ENCODE measurements at regions not wholly inside any gene's neighbourhood (a gene's known extent, or its start where the extent isn't known, plus 50 kb on each side); places are given as distances from the start of the nearest gene placed in this dataset.
"Not testable (repeated sequence)": the region's sequence is repeated elsewhere in the genome, so short reads cannot be mapped to it uniquely, and the experiment has no call there.

DNA sequence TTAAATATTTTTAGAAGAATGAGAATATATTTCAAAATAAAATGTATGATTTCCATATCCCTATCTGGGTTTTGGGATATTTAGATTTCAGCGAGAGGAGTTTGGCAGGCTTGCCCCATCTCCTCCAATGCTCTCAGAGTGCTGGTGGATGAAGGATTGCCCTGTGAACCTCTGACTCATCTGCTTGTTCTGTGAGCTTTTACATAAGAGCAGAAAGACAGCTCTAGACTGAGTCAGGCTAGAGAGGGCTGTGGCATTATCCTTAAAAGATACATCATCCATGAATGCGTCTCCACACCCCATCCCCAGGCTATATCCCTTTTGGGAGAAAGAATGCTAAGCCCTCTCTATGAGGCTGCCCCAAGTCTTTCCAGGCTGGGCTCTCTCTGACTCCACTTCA lies 190.6 kb downstream of the TUBA3C start:
- no peak for DNase-seq

DNA sequence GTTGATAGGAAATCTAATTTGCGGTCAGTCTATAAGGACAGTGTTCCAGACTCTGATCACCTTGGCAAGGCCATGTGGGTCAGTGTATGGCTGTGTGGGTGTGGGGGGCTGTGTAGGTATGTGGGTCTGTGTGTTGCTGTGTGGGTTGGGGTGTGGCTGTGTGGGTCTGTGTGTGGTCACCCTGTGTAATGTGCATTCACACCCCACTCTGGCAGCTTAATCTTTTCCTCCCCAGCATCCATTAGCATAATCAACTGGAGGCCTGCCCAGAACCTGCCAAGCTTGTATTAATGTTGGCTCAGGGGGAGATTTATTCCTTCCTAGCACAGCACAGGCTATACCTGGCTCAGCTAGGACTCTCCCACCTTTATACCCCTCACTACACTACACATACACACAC lies 203.2 kb downstream of the TUBA3C start:
- no peak for DNase-seq

DNA sequence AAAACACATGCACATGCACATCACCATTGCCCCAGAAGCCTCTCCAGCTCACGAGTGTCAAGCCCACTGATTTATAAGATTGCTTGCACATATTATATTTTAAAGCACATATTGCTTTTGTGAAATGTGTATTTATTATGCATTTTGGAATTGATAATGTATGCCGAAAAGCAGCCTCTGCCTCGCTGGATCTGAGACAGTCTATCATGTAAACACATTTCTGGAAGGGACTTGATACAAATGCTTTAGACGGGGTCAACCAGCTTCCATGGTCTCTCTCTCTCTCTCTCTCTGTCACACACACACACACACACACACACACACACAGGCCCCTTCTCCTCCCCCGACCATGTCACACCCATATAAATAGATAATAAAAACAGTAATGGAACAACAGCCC lies 203.8 kb downstream of the TUBA3C start:
- DNase-seq = no peak

DNA sequence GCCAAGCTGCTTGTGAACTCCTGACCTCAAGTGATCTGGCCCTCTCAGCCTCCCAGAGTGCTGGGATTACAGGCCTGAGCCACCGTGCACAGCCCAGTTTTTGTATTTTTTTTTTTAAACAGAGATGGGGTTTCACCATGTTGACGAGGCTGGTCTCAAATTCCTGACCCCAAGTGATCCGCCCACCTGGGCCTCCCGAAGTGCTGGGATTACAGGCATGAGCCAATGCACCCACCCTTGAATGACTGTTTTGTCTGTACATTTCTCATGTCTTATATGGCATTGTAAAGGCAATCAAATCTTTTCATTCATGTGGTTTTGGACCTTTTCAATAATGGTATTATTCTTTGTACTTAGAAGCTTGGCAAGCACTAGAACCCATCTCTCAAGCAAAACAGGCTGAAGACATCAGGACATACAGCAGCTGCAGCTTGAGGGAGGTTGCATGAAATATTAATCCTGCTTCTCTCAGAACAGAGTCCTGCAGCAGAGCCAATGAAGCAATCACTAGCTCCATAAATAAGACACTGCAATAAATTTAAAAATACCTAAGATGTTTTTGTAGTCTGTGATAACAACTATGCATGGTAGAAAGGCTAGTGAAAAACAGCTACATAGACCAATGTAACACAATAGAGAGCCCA lies 209.9 kb downstream of the TUBA3C start:
- DNase-seq = no peak

DNA sequence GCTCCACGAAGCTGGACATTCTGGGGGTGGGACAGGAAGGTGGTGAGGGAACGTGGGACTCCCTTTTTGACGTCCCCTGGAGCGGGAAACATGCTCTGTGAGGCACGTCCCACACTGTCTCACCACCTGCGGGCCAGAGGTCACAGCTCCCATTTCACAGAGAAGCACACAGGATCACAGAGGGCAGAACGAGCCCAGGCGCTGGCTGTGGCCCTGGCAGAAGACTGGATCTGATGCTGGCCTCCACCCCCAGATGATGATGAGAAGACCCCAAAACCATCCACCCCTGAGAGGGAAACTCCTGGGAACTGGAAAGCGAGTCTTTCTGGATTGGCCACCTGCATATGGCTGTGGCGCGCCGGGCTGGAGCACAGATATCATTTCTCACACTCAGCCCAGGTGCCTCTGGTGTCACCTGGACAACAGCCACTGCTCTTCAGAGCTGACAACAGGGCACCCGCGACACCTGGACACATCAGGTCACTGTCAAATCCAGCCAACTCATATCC lies 216.2 kb downstream of the TUBA3C start:
- DNase-seq = no peak

DNA sequence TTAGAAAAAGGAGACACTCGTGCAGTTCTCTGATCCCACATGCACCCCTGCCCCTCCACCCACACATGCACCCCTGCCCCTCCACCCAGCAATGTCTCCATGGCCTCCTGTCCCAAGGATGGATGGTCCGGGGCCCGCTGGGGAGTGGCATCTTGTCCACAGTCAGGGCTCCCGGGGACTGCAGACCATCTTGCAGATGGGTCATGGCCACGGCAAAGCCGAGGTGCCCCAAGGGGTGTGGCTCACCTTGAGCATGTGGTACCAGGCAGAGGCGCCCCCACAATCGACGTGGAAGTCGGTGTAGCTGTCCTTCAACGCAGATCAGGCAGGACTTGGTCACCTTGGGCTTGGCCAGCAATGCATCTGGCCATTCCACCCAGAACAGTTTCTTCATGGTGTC lies 216.7 kb downstream of the TUBA3C start:
- no peak for DNase-seq

DNA sequence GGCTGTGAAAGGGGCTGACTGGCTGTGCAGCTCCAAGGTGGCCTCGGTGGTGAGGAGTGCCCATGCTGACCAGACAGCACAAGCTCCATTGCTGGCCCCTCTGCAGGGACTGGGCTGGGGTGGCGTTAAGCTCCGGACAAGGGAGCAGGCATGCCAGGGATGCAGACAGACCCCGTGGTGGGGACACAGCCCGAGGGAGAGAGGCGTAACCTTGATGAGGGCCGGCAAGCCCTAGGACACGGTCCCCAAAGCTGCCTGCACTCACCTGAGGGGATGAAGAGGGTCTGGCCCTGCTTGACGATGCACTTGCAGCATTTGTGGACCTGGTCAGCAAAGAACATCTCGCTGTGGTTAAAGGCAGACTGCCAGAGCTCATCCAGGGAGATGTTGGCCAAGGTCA lies 217.9 kb downstream of the TUBA3C start:
- DNase-seq = not testable (repeated sequence)

DNA sequence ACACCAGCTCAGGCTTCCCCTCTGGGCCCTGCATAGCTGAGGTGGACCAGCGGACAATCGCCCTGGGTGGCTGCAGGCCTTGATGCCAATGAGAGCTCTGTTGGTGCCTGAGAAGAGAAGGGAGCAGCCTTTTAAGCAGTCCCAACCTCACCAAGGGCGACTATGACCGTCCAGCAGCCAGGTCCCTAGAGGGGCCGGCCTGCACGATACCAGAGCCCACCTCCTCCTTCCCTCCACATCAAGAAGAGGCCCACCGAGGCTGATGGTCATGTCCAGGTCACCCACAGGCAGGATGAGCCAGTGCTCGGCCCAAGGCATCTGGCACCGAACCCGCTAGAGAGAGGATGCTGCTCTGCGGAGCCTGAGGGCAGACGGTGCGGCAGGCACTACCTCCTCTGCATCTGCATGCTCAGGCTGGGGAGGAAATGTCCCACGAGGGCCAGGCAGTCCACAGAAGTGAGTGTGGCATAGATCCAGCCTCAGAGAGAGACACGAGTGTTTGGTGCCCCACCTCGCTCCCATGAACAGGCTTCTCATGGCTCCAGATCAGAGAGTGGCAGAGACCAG lies 219.4 kb downstream of the TUBA3C start:
- DNase-seq = no peak

DNA sequence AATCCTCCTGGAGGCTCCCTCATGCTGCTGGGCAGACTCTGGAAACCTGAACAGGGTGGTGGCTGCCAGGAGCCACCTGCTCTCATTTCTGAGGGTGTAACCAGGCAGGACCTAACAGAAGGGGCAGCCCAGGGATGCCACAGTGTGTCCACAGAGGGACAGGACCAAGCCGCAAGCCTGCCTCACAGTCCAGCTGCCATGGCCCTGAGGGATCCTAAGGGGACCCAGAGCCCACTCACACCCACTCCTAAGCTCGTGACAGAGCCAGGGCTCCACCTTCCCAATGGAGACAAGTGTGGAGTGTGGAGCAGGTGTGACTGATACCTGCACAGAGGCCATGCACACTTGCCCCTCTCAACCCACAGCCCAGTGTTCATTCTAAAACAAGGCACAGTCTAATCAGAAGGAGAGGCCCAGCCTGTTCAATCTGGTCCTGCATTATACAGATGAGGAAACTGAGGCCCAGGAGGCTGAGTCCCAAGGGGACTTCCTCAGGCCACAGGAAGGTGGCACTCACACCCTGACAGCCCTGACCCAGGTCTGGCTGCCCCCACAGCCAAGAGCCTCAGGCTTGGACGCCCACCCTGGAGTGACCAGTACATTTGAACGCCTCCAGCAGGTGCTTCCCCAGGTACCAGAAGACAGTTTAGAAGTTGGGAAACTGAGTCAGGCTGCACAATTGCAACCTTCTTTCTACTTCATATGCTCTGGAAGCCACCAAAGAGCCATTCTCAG lies 220.1 kb downstream of the TUBA3C start:
- DNase-seq = no peak

DNA sequence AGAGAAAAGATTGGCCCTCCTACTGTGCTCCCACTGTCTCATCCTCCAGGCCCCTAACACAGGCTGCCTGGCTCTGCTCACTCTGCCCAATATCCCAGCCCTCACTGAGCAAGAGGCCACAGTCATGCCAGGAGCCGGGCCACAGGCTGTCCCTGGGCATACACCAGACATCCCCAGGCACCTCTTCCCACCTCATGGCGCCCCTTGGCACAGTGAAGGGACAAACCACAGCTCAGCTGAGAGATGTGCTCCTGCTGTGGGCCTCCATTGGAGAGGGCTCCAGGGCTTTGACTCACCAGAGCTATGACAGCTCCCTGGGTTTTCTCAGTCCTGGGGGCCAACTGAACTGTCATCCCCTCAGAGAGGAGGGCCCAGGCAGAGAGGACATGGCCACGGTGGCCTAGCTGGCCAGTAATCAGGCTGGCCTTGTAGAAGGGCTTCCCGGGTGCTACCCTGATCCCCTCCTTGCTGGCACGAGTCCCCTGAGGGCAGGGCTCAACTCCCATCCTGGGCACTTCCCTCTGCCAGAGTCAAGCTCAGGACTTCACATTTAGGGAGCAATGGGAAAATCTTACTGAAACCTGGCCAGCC lies 220.9 kb downstream of the TUBA3C start:
- DNase-seq = no peak

DNA sequence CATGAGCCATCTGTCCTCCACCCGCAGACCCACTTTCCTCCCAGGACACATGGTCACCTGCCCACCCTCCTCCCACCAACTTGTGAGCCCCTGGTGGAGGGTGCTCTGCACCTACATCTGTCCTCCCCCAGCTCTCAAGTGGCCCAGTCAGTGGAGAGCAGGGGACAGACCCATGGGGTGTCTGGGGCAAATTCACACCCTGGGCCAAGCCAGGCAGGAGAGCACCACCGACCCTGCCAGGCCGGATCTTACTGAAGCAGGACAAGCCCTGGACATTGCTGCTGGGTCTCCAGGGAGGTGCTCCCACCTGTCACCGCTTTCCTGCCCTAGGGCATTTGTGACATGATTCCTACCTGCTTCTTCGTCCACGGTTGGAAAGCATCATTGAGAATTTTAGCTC lies 221.6 kb downstream of the TUBA3C start:
- no peak for DNase-seq

DNA sequence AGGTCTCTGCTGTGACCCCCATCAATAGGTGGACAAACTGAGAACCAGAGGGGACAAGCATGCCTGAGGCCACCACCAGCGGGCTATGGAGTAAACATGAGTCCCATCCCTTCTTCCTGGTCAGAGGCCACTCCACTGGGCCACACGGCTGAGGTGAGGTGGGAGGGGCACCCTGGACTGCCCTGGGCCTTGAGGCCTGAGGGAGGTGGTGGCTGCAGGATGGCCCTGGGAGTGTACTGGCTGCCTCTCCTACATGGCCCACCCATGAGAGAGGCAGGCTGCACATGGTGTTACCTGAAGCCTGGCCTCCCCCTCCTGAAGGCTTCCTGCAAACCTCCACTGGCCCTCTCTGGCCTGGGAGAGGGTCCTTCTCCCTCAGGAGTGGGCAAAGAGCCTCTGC lies 222.4 kb downstream of the TUBA3C start:
- DNase-seq = no peak

DNA sequence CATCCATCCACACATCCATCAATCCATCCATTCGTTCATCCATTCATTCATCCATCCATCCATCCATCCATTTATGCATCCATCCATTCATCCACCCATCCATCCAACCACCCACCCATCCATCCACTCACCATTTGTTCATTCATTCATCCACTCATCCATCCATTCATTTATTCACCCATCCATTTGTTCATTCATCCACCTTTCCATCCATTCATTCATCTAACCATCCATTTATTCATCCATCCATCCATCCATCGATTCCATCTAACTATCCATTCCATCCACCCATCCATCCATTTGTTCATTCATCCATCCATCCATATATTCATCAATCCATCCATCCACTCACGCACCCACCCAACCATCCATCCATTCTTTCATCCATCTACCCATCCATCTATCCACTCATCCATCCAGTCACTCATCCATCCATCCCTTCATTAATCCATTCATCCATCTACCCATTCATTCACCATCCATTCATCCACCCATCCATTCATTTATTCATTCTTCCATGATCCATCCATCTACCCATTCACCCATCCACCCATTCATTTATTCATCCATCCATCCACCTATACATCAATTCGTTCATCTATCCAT lies 225.0 kb downstream of the TUBA3C start:
- DNase-seq = no peak

DNA sequence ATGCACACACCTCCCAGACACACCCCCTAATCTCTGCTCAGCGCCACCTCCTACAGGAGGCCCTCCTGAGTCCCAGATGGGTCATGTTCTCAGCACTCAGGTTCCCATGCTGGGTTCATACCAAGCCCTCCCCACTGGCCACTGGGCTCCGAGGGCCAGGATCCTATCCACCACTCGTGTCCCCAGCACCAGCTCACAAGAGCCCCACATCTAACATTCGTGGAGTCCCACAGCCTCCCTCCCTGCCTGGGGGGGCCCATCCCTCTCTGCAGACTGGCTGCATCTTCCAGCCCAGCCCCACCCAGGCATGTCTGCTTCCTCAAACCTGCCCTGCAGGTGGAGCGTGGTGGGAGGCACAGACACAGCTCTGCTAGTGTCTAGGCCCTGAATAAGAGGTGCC lies 227.4 kb downstream of the TUBA3C start:
- DNase-seq = no peak

DNA sequence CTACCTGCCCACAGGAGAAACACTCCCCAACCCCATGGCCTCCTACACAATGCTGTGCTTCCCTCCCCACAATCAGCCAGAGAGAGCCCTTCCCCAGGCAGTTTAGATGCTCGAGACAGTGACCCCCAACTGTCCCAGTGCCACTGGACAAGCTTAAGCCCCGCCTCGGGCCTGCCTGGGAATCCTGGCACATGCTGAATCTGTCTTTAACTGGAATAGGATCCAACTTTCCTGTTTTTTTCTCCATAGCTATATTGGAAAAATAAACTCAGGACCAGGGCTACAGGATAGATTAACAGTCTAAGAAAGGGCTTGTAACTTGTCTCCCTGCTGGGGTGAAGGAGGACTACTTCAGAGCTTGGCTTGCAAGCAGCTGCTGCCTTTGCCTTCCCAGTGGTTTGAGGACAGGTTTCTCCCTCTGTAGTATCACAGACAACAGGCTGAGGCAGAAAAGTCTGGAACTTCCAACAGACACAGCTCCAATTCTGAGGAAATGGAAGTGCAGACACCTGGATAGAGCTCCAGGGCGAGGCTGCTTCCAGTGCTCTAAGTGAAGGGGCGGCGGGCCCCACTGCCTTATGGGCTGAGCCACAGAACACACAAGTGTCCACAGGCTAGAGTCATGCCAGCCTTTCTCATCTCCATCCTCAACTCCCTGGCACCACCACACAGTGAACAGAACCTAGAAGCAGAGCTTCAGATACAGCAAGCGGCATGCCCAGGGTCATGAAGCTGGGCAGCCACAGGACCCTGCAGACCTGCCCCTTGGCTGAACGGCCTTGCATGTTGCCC lies 228.3 kb downstream of the TUBA3C start:
- DNase-seq = no peak

DNA sequence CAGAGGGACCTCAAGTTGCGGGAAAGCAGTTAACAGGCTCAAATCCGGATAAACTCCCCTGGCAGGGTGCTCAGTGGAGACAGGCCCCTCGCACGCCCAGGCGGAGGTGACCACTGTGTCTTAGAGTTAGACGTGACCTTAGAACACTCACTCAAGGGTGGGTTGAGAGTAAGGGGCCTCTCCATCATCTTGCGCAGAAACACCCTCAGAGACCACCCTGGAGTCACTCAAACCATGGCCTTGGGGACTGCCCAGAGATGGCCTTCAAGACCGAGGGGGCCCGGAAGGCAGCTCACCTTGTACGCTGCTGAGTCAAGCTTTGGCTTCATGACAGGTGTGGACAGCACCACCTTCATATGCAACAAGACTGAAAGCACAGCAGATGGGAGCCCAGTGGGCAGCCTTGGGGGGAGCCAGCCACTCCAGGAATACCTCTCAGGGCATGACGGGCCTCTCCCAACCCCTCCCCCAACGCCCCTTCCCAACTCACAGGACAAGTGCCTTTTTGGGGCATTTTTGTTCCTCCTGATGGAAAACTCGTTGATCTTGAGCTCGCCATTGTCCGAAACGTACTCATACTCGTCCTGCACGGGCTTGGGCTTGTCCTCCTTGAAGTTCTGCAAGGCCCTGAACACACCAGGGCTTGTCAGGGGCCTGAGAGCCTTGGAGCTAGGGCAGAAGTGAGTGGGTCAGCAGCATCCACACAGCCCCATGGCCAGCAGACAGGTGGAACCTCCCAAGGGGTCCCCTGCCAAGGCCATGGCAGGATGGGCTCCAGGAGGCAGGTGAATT lies 229.2 kb downstream of the TUBA3C start:
- DNase-seq = no peak

DNA sequence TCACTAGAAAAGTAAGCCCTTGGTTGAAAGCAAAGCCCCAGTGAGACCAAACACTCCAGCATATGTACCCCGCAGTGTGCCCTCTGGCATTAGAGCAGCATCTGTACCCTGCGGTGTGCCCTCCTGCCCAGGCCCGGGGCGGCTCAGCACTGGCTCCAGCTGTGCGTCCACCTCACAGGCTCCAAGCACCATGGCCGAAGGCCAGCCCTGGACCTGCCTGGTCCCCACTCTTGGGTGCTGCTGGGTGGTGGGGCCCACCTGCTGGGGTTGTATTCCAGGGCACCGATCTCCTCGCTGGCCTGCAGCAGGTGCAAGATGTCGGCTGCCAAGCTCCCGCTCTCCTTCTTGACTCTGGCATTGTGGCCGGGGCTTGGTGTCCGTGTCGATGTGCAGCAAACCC lies 230.2 kb downstream of the TUBA3C start:
- DNase-seq = no peak

DNA sequence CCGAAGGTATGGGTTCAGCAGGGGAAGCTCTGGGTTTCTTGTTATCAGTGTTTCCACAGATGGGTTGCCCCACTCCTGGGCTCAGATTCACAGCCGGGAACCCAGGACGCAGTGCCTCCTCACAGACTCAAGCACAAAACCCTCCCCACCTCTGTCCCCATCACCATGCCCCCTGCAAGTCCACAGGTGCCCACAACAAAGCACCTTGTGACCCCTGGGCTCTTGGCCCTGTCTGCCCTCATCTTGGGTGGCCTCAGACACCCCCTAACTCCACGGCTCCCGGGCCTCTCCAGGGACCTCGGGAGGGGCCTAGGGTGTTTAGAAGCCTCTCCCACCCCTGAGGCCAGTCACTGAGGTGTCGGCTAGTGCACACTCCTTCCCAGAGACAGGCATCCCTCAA lies 231.7 kb downstream of the TUBA3C start:
- DNase-seq = no peak

DNA sequence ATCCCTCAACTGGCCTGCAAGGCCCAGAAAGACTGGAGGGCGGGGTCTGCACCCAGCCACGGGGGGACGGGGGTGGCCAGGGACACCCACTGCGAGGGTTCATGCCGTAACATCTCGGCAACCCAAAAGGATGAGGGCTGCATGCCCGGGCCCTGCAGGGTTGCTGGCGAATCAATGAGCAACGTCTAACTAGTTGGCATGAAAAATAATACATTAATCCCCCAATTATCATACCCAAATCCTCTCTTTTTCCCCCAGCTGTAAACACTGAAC lies 232.2 kb downstream of the TUBA3C start:
- DNase-seq = no peak

DNA sequence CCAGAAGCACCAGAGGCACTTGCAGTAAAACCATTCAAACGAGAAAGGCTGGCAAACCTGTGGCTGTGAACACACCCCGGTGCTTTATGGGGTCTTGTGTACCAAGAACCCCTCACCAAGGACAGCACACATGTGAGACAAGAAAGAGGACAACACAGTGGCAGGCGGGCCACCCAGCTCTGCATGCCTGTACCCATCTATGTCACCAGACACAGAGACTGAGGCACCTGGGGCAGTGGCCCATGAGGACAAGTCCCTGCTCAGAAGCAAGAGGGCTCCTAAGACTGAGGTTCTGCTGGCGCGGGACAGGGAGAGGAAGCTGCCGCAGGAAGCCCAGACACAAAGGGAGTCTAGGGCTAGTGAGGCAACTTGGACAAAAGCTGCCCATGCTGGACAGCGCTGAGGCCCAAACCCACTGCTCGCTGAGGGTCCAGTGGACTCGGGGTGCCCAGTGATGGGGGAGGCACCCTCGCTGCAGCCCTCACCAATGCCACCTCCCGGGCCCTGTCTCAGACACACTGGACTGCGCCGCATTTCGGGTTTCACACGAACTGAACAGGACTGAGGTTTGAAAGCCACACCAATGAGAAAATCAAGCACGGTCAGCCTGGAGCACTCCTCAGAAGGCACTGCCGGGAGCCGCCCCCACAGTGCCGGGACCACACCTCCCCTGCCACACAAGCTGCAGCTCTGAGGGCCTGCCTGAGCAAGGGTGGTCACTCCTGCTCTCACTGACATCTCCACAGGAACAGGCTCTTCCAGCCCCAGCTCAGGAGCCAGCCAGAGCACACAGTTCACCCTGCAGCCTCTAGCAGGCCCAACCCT lies 232.7 kb downstream of the TUBA3C start:
- DNase-seq = no peak

DNA sequence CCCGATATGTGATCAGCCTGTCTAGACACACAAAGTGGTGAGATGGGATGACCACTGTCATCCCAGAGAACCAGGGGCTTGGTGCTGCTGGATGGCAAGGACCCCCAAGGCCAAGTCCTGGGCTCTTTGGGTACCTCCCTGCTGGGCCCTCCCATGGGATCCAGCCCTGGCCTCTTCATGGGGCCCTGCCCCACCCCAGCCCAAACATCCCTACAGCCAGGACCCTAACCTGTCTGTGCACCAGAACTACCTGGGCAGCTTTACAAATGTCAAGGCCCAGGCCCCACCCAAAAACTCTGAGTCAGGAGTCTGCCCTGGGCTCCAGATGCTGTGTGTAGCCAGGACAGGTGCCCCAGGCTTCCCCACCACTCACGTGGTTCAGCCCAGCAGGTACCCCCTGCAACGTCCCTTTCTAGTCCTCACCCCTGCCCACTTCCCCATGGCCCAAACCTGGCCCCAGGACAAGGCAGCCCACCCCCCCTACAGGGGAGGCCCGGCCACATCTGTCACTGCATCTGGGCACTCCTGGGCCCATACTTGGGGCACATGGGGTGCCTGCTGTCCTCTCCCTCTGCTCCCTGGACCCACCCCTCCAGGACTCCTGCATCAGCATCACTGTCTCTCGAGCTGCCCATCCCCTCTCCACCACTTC lies 233.5 kb downstream of the TUBA3C start:
- no peak for DNase-seq

All from activated gamma-delta T cell (primary cell).